ENCODE measurements at regions not wholly inside any gene's neighbourhood (a gene's known extent, or its start where the extent isn't known, plus 50 kb on each side); places are given as distances from the start of the nearest gene placed in this dataset.

GRCh38 chr6:165925474-165926156 lies 242.0 kb downstream of the TBXT start:
- TF ChIP-seq CTCF (IDR thresholded peaks at IDR 0.05; ENCODE audit: borderline replicate concordance, extremely low read depth, insufficient read depth), result no peak
- H3K9ac ChIP-seq (ENCODE audit: low read length in 3 of 3), result no peak overlapping the region
- H3K27me3 ChIP-seq (ENCODE audit: control insufficient read depth, insufficient read depth, low read length), result no peaks in the 10 kb centered on the region
- intact Hi-C loops (cut with DNase I), result no loop called here
- no peaks in the 10 kb centered on the region for H3K36me3 ChIP-seq (ENCODE audit: control insufficient read depth in 2 of 3, insufficient read depth in 3 of 3, low read length in 3 of 3)
- H3K9me3 ChIP-seq (ENCODE audit: control insufficient read depth in 2 of 3, insufficient read depth in 1 of 3, low read length in 3 of 3), result no peaks in the 10 kb centered on the region
- no peak for DNase-seq
- no peak for FAIRE-seq
- H3K4me1 ChIP-seq (ENCODE audit: control insufficient read depth in 2 of 3, insufficient read depth in 2 of 3, low read depth in 1 of 3, low read length in 3 of 3), result no peaks in the 10 kb centered on the region
- no peak overlapping the region for H3K4me3 ChIP-seq (ENCODE audit: low read length in 3 of 3)
- H3K27ac ChIP-seq (ENCODE audit: low read depth in 2 of 2, low read length in 2 of 2), result no peak overlapping the region

- FAIRE-seq, result no peak
- Histone ChIP-seq H3K9ac (ENCODE audit: low read length in 3 of 3) (no peak overlapping the region), H3K9me3 (ENCODE audit: control insufficient read depth in 2 of 3, insufficient read depth in 1 of 3, low read length in 3 of 3) (no peaks in the 10 kb centered on the region), H3K4me3 (ENCODE audit: low read length in 3 of 3) (no peak overlapping the region), H3K4me1 (ENCODE audit: control insufficient read depth in 2 of 3, insufficient read depth in 2 of 3, low read depth in 1 of 3, low read length in 3 of 3) (no peaks in the 10 kb centered on the region), H3K27ac (ENCODE audit: low read depth in 2 of 2, low read length in 2 of 2) (no peak overlapping the region), H3K27me3 (ENCODE audit: control insufficient read depth, insufficient read depth, low read length) (no peaks in the 10 kb centered on the region), H3K36me3 (ENCODE audit: control insufficient read depth in 2 of 3, insufficient read depth in 3 of 3, low read length in 3 of 3) (no peaks in the 10 kb centered on the region)
- intact Hi-C loops (cut with DNase I), result no loop called here
- no peak for DNase-seq
- TF ChIP-seq CTCF (IDR thresholded peaks at IDR 0.05; ENCODE audit: borderline replicate concordance, extremely low read depth, insufficient read depth), result no peak
Observed at GRCh38 chr6:165922309-165922794, 245.3 kb downstream of the TBXT start.

- H3K9ac ChIP-seq (ENCODE audit: low read length in 3 of 3), result no peak overlapping the region
- no peaks in the 10 kb centered on the region for H3K27me3 ChIP-seq (ENCODE audit: control insufficient read depth, insufficient read depth, low read length)
- DNase-seq, result no peak
- no peak for FAIRE-seq
- H3K9me3 ChIP-seq (ENCODE audit: control insufficient read depth in 2 of 3, insufficient read depth in 1 of 3, low read length in 3 of 3), result no peaks in the 10 kb centered on the region
- TF ChIP-seq CTCF (IDR thresholded peaks at IDR 0.05; ENCODE audit: borderline replicate concordance, extremely low read depth, insufficient read depth), result no peak
- no peaks in the 10 kb centered on the region for H3K36me3 ChIP-seq (ENCODE audit: control insufficient read depth in 2 of 3, insufficient read depth in 3 of 3, low read length in 3 of 3)
- H3K4me3 ChIP-seq (ENCODE audit: low read length in 3 of 3), result no peak overlapping the region
- intact Hi-C loops (cut with DNase I), result no loop called here
- H3K4me1 ChIP-seq (ENCODE audit: control insufficient read depth in 2 of 3, insufficient read depth in 2 of 3, low read depth in 1 of 3, low read length in 3 of 3), result no peaks in the 10 kb centered on the region
- no peak overlapping the region for H3K27ac ChIP-seq (ENCODE audit: low read depth in 2 of 2, low read length in 2 of 2)
Observed at GRCh38 chr6:165920896-165921671, 246.6 kb downstream of the TBXT start.

Data from kidney (tissue), 13 donors.